H1 (cell line): ENCODE measurements at regions not wholly inside any gene's neighbourhood (a gene's known extent, or its start where the extent isn't known, plus 50 kb on each side); places are given as distances from the start of the nearest gene placed in this dataset.

Experiments used
- CTCF ChIA-PET: fragments of 300-600 bp; sonication (Branson Sonifier 250); formaldehyde crosslinking; loops from one replicate; lab custom pipeline; 2021; ENCODE audit not compliant: partially characterized antibody; lab: Charles Lee
- POLR2A ChIA-PET: fragments of 300-600 bp; sonication (Branson Sonifier 250); formaldehyde crosslinking; loops from one replicate; lab custom pipeline; 2021; ENCODE audit warnings: inconsistent platforms; ENCODE audit not compliant: partially characterized antibody; lab: Charles Lee
- DNase-seq, 2 experiments: peaks; one replicate each; pipeline versions ENCODE4 v3.0.0 to v3.0.0-alpha.2; 2010 to 2022; ENCODE audit warnings: low spot score in 2 of 2, low read depth in 1 of 2, mixed read lengths in 1 of 2
- FAIRE-seq: peaks from 2 replicates; lab custom pipeline; 2011; peaks lifted over from hg19 to GRCh38; lab: Jason Lieb, UNC
- H2AFZ ChIP-seq: 2 replicates; pipeline ENCODE4 v1.8.1; 2012; ENCODE audit warnings: low read length, inconsistent platforms
- H2AK5ac ChIP-seq: 2 replicates; pipeline ENCODE4 v1.6.1; 2013; ENCODE audit warnings: low read depth, low read length
- H2BK120ac ChIP-seq: replicated peaks from 2 replicates; pipeline ENCODE3; 2013; ENCODE audit warnings: low read depth, low read length, inconsistent platforms
- H2BK12ac ChIP-seq: 2 replicates; pipeline ENCODE4 v1.6.1; 2013; ENCODE audit warnings: low read depth, low read length
- H2BK15ac ChIP-seq: 2 replicates; pipeline ENCODE4 v1.6.1; 2013; ENCODE audit warnings: low read length
- H2BK20ac ChIP-seq: 2 replicates; pipeline ENCODE4 v1.6.1; 2013; ENCODE audit warnings: low read length
- H2BK5ac ChIP-seq: 2 replicates; pipeline ENCODE4 v1.6.1; 2013; ENCODE audit warnings: low read depth, low read length
- H3K14ac ChIP-seq: 2 replicates; pipeline ENCODE4 v1.6.1; 2013; ENCODE audit warnings: inconsistent platforms; ENCODE audit not compliant: insufficient read length
- H3K18ac ChIP-seq: 2 replicates; pipeline ENCODE4 v1.6.1; 2013; ENCODE audit warnings: low read length; ENCODE audit errors: extremely low read depth
- H3K23ac ChIP-seq: 2 replicates; pipeline ENCODE4 v1.6.1; 2013; ENCODE audit warnings: inconsistent platforms; ENCODE audit not compliant: insufficient read length
- H3K23me2 ChIP-seq: 2 replicates; pipeline ENCODE4 v1.6.1; 2013; ENCODE audit warnings: low read depth, low read length
- H3K27ac ChIP-seq: 2 replicates; pipeline ENCODE4 v1.6.1; 2011; ENCODE audit warnings: low read depth, low read length, inconsistent platforms
- H3K27me3 ChIP-seq, 4 experiments: replicated peaks in 1 of 4; 1 replicate in 1 of 4; 2 replicates in 3 of 4; pipeline versions ENCODE4 v1.6.1 to v1.8.1; 2011 to 2013; ENCODE audit warnings: low read length in 3 of 4, mild to moderate bottlenecking in 3 of 4, inconsistent platforms in 2 of 4, mixed read lengths in 2 of 4, moderate library complexity in 1 of 4; ENCODE audit not compliant: control insufficient read depth in 3 of 4, insufficient read depth in 3 of 4; ENCODE audit errors: extremely low read depth in 1 of 4
- H3K36me3 ChIP-seq, 4 experiments: 2 replicates each; pipeline versions ENCODE4 v1.6.1 to v1.8.1; 2011 to 2013; ENCODE audit warnings: mild to moderate bottlenecking in 4 of 4, low read length in 3 of 4, moderate library complexity in 2 of 4, control low read depth in 1 of 4, inconsistent platforms in 1 of 4; ENCODE audit not compliant: insufficient read depth in 4 of 4, control insufficient read depth in 2 of 4
- H3K4ac ChIP-seq: replicated peaks from 2 replicates; pipeline ENCODE3; 2013; ENCODE audit warnings: low read length, low read depth, mixed read lengths, inconsistent platforms; ENCODE audit not compliant: insufficient read length
- H3K4me1 ChIP-seq, 4 experiments: replicated peaks in 1 of 4; 1 replicate in 1 of 4; 2 replicates in 3 of 4; pipeline versions ENCODE4 v1.6.1 to v1.8.1; 2011 to 2013; ENCODE audit warnings: low read length in 3 of 4, inconsistent platforms in 2 of 4, mixed read lengths in 1 of 4; ENCODE audit not compliant: insufficient read depth in 4 of 4, control insufficient read depth in 3 of 4
- H3K4me2 ChIP-seq, 2 experiments: 2 replicates each; pipeline versions ENCODE4 v1.6.1 to v1.8.1; 2011 to 2013; ENCODE audit warnings: low read depth in 2 of 2, low read length in 2 of 2, control low read depth in 1 of 2, inconsistent platforms in 1 of 2, mild to moderate bottlenecking in 1 of 2; ENCODE audit not compliant: insufficient read depth in 1 of 2
- H3K4me3 ChIP-seq, 4 experiments: fragments of 200-600, 300-600 bp in 1 of 4; sonication (generic), shearing (Covaris generic), sonication (Bioruptor Twin) in 1 of 4; 2 replicates each; pipeline versions ENCODE4 v1.5.1 to v1.8.1; 2011 to 2016; ENCODE audit warnings: low read length in 4 of 4, low read depth in 3 of 4, control low read depth in 2 of 4, inconsistent platforms in 2 of 4, mild to moderate bottlenecking in 2 of 4, mixed read lengths in 1 of 4, moderate library complexity in 1 of 4; ENCODE audit not compliant: insufficient read depth in 2 of 4; ENCODE audit errors: extremely low read depth in 1 of 4
- H3K56ac ChIP-seq: replicated peaks from 2 replicates; pipeline ENCODE3; 2013; ENCODE audit warnings: low read depth, mild to moderate bottlenecking, mixed read lengths, low read length, inconsistent platforms; ENCODE audit not compliant: insufficient read length
- H3K79me1 ChIP-seq: 2 replicates; pipeline ENCODE4 v1.6.1; 2013; ENCODE audit warnings: low read depth, low read length, control low read depth
- H3K79me2 ChIP-seq, 2 experiments: 2 replicates each; pipeline versions ENCODE4 v1.6.1 to v1.8.1; 2012 to 2013; ENCODE audit warnings: low read length in 2 of 2, mild to moderate bottlenecking in 2 of 2, inconsistent platforms in 1 of 2; ENCODE audit not compliant: insufficient read depth in 2 of 2, control insufficient read depth in 1 of 2
- H3K9ac ChIP-seq, 4 experiments: replicated peaks in 1 of 4; 1 replicate in 1 of 4; 2 replicates in 3 of 4; pipeline versions ENCODE4 v1.6.1 to v1.8.1; 2011 to 2013; ENCODE audit warnings: low read depth in 3 of 4, low read length in 3 of 4, control low read depth in 2 of 4, mild to moderate bottlenecking in 2 of 4, moderate library complexity in 2 of 4, inconsistent platforms in 1 of 4; ENCODE audit errors: extremely low read depth in 1 of 4
- H3K9me3 ChIP-seq, 2 experiments: 2 replicates each; pipeline versions ENCODE4 v1.6.1 to v1.8.1; 2012 to 2013; ENCODE audit warnings: mild to moderate bottlenecking in 2 of 2, moderate library complexity in 2 of 2, control low read depth in 1 of 2, inconsistent platforms in 1 of 2, low read depth in 1 of 2, low read length in 1 of 2, mixed read lengths in 1 of 2; ENCODE audit not compliant: insufficient read depth in 2 of 2
- H4K20me1 ChIP-seq, 2 experiments: replicated peaks in 1 of 2; 2 replicates each; pipeline versions ENCODE3 to v1.8.1; 2011 to 2013; ENCODE audit warnings: inconsistent platforms in 2 of 2, low read length in 2 of 2, mild to moderate bottlenecking in 1 of 2; ENCODE audit not compliant: insufficient read depth in 2 of 2, control insufficient read depth in 1 of 2
- H4K5ac ChIP-seq: 2 replicates; pipeline ENCODE4 v1.6.1; 2013; ENCODE audit warnings: low read length, low read depth, mixed read lengths, inconsistent platforms; ENCODE audit not compliant: insufficient read length
- H4K8ac ChIP-seq: 2 replicates; pipeline ENCODE4 v1.8.0; 2013; ENCODE audit warnings: mild to moderate bottlenecking, moderate library complexity, low read length, inconsistent platforms; ENCODE audit not compliant: insufficient read depth; ENCODE audit errors: extremely low read depth
- H4K91ac ChIP-seq: replicated peaks from 2 replicates; pipeline ENCODE3; 2013; ENCODE audit warnings: low read length, mixed read lengths, inconsistent platforms; ENCODE audit not compliant: insufficient read length
- EP300 ChIP-seq, 2 experiments: IDR thresholded peaks; 1 replicate in 1 of 2; 2 replicates in 1 of 2; pipeline ENCODE4 v1.6.1; 2011 to 2012; ENCODE audit warnings: low read depth in 2 of 2, low read length in 2 of 2, mild to moderate bottlenecking in 2 of 2, borderline replicate concordance in 1 of 2, inconsistent platforms in 1 of 2, moderate library complexity in 1 of 2
- GABPA ChIP-seq: IDR thresholded peaks from 2 replicates; pipeline ENCODE4 v1.6.1; 2011; ENCODE audit warnings: mild to moderate bottlenecking, low read length, moderate library complexity, borderline replicate concordance; ENCODE audit not compliant: insufficient read depth
- WGBS, 2 experiments: shearing (Covaris generic) in 1 of 2; methylation state at CpG; one replicate each; pipeline versions ENCODE4 v1.1.6 to v1.1.7; 2013 to 2015; ENCODE audit warnings: low lambda C conversion rate in 2 of 2, mixed read lengths in 2 of 2, inconsistent platforms in 1 of 2, low coverage in 1 of 2, missing lambda C conversion rate in 1 of 2; ENCODE audit not compliant: insufficient replicate concordance in 2 of 2, insufficient coverage in 1 of 2, insufficient read length in 1 of 2; ENCODE audit errors: extremely low coverage in 1 of 2, missing lambda C conversion rate in 1 of 2; 5-methylcytosine and 5-hydroxymethylcytosine counted together

DNA sequence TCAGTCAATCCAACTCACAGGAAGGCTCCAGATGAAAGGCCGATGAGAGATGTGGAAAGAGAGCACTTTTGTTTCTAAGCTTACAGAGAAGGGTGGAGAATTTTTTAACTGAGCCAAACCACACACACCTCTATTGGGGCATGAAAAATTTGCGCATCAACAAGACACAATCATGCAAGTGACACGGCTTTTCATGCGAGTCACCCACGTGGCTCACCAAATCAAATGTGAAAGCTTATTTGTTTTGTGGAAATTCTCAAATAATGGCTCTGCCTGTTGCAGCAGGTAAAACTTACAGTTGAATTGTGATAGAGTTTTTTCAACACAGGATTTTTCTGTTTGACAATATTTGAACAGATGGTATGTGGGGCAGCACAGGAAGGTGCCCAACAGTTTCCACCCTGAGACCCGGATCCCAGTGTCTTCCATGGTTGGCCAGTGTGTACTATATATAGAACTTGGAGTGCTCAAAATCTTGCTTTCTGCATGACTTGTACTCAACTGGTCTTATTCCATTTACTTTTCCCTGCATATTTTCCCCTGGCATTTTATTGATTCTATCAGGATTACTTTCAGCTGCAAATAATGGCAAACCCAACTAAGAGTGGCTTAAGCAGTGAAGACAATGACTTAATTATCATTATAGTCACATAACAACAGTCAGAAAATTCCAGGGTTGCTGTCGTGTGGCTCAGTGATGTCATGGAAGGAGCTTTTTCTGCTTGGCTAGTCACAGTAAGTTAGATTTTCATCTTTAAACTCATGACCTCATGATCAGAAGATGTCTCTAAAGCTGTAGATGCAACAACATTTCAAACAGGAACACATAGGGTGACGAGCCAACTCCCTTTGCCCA, 90.6 kb upstream of the SIM2 start:
- Histone ChIP-seq H3K36me3 (no peaks in the 10 kb centered on the region), H3K56ac (no peak overlapping the region), H3K4ac (no peak overlapping the region), H2BK20ac (no peak overlapping the region), H2BK120ac (no peak overlapping the region), H3K14ac (no peak overlapping the region), H4K5ac (no peak overlapping the region), H2AK5ac (no peak overlapping the region), H3K27ac (no peak overlapping the region), H3K79me2 (no peaks in the 10 kb centered on the region), H3K9me3 (peaks cover 0 to 4% of the 10 kb centered on the region in 2 experiments; a peak in 2 of 4 replicates), H2AFZ (no peak overlapping the region), H3K4me1 (no peaks in the 10 kb centered on the region; a peak in 1 of 7 replicates), H3K23ac (no peak overlapping the region), H3K18ac (no peak overlapping the region), H3K27me3 (no peaks in the 10 kb centered on the region), H2BK15ac (no peak overlapping the region), H3K4me3 (no peak overlapping the region), H3K23me2 (no peaks in the 10 kb centered on the region), H4K20me1 (no peaks in the 10 kb centered on the region), H3K9ac (no peak overlapping the region), H4K8ac (no peak overlapping the region), H3K4me2 (no peak overlapping the region), H4K91ac (no peak overlapping the region), H2BK5ac (no peak overlapping the region), H3K79me1 (no peaks in the 10 kb centered on the region), H2BK12ac (no peak overlapping the region)
- DNase-seq (no peak), FAIRE-seq (no peak)
- ChIA-PET POLR2A (no interaction called here), CTCF (interaction anchor here (1.0 to 3.3 kb wide), 10 partner anchors 10 to 283 kb away, joined by 3 to 21 read pairs (median 3); no protein-coding TSS in a partner anchor)
- WGBS, 2 experiments: 83% methylated on average over 8 of the region's 8 CpGs; no CpG with 5 or more reads in 1 of the 2 experiments
- TF ChIP-seq EP300 (IDR thresholded peaks at IDR 0.05; ENCODE audit: borderline replicate concordance in 1 of 2, low read depth in 2 of 2, low read length in 2 of 2) (no peak), GABPA (no peak)
